ENCODE measurements at regions not wholly inside any gene's neighbourhood (a gene's known extent, or its start where the extent isn't known, plus 50 kb on each side); places are given as distances from the start of the nearest gene placed in this dataset.
"Not testable (repeated sequence)": the region's sequence is repeated elsewhere in the genome, so short reads cannot be mapped to it uniquely, and the experiment has no call there.

- not testable (repeated sequence) for FAIRE-seq; DNase-seq (ENCODE audit: insufficient read length)
Observed at GRCh38 chr2:113386780-113387433, 50.6 kb upstream of the ZNG1B start.

GRCh38 chr2:113379621-113380020 lies 57.9 kb upstream of the ZNG1B start:
- not testable (repeated sequence) for FAIRE-seq; DNase-seq (ENCODE audit: insufficient read length)

- no peak for FAIRE-seq
Observed at GRCh38 chr2:113376913-113377445, 60.5 kb upstream of the ZNG1B start.

GRCh38 chr2:113376253-113376912 lies 61.1 kb upstream of the ZNG1B start:
- TF ChIP-seq POLR2A (IDR thresholded peaks at IDR 0.05; ENCODE audit: low read depth, low read length), result no peak
- TF ChIP-seq TAF1 (IDR thresholded peaks at IDR 0.05; ENCODE audit: borderline replicate concordance, low read depth, low read length), result no peak
- no peak for TF ChIP-seq POLR2AphosphoS5 (IDR thresholded peaks at IDR 0.05; ENCODE audit: low read depth, low read length)
- FAIRE-seq, result peak; percentile 92

More at GRCh38 chr2:113376913-113377445, 60.5 kb upstream of the ZNG1B start:
- no peak for DNase-seq (ENCODE audit: insufficient read length)
- TF ChIP-seq POLR2AphosphoS5 (IDR thresholded peaks at IDR 0.05; ENCODE audit: low read depth, low read length) (no peak), POLR2A (IDR thresholded peaks at IDR 0.05; ENCODE audit: low read depth, low read length) (no peak), TAF1 (IDR thresholded peaks at IDR 0.05; ENCODE audit: borderline replicate concordance, low read depth, low read length) (no peak)

GRCh38 chr2:113374857-113375256 lies 62.6 kb upstream of the ZNG1B start:
- FAIRE-seq; DNase-seq (ENCODE audit: insufficient read length): not testable (repeated sequence)

More at GRCh38 chr2:113376253-113376912, 61.1 kb upstream of the ZNG1B start:
- no peak for DNase-seq (ENCODE audit: insufficient read length)

- not testable (repeated sequence) for FAIRE-seq; DNase-seq (ENCODE audit: insufficient read length)
Observed at GRCh38 chr2:113372258-113372834, 65.1 kb upstream of the ZNG1B start.

GRCh38 chr2:113370478-113371091 lies 66.9 kb upstream of the ZNG1B start:
- peak; percentile 77 for FAIRE-seq
- peak; percentile 31 for DNase-seq (ENCODE audit: insufficient read length)
- TF ChIP-seq POLR2A (IDR thresholded peaks at IDR 0.05; ENCODE audit: low read depth, low read length), result no peak
- no peak for TF ChIP-seq POLR2AphosphoS5 (IDR thresholded peaks at IDR 0.05; ENCODE audit: low read depth, low read length)
- TF ChIP-seq TAF1 (IDR thresholded peaks at IDR 0.05; ENCODE audit: borderline replicate concordance, low read depth, low read length), result no peak

- TF ChIP-seq POLR2AphosphoS5 (IDR thresholded peaks at IDR 0.05; ENCODE audit: low read depth, low read length), result no peak
- no peak for TF ChIP-seq TAF1 (IDR thresholded peaks at IDR 0.05; ENCODE audit: borderline replicate concordance, low read depth, low read length)
- no peak for TF ChIP-seq POLR2A (IDR thresholded peaks at IDR 0.05; ENCODE audit: low read depth, low read length)
- DNase-seq (ENCODE audit: insufficient read length), result no peak
- FAIRE-seq, result no peak
Observed at GRCh38 chr2:113370030-113370429, 67.5 kb upstream of the ZNG1B start.

- not testable (repeated sequence) for FAIRE-seq; DNase-seq (ENCODE audit: insufficient read length)
Observed at GRCh38 chr2:113368581-113368980, 68.9 kb upstream of the ZNG1B start.

GRCh38 chr2:113366821-113367220 lies 70.7 kb upstream of the ZNG1B start:
- not testable (repeated sequence) for DNase-seq (ENCODE audit: insufficient read length); FAIRE-seq

- FAIRE-seq; DNase-seq (ENCODE audit: insufficient read length): not testable (repeated sequence)
Observed at GRCh38 chr2:113365791-113366190, 71.7 kb upstream of the ZNG1B start.

GRCh38 chr2:113365290-113365689 lies 72.2 kb upstream of the ZNG1B start:
- not testable (repeated sequence) for DNase-seq (ENCODE audit: insufficient read length); FAIRE-seq

GRCh38 chr2:113361051-113361450 lies 76.4 kb upstream of the ZNG1B start:
- FAIRE-seq (no peak), DNase-seq (ENCODE audit: insufficient read length) (no peak)
- TF ChIP-seq TAF1 (IDR thresholded peaks at IDR 0.05; ENCODE audit: borderline replicate concordance, low read depth, low read length), result no peak
- no peak for TF ChIP-seq POLR2A (IDR thresholded peaks at IDR 0.05; ENCODE audit: low read depth, low read length)
- no peak for TF ChIP-seq POLR2AphosphoS5 (IDR thresholded peaks at IDR 0.05; ENCODE audit: low read depth, low read length)

Data from GM12892 (cell line).